OCI-LY3 (cell line): ENCODE measurements at regions not wholly inside any gene's neighbourhood (a gene's known extent, or its start where the extent isn't known, plus 50 kb on each side); places are given as distances from the start of the nearest gene placed in this dataset.

ENCODE experiments used
- H2AFZ ChIP-seq: fragments of 200-600, 300-600 bp; shearing (Covaris generic); 2 replicates; pipeline ENCODE4 v1.6.0; 2014; ENCODE audit warnings: antibody characterized with exemption, low read depth, low read length
- H3K27ac ChIP-seq: fragments of 200-600, 300-600 bp; sonication (generic); 2 replicates; pipeline ENCODE4 v1.5.1; 2014; ENCODE audit warnings: mild to moderate bottlenecking, low read length, moderate library complexity, mixed read lengths
- H3K27me3 ChIP-seq: fragments of 200-600, 300-600 bp; sonication (generic); 2 replicates; pipeline ENCODE4 v1.6.1; 2014; ENCODE audit warnings: low read depth, low read length, mixed read lengths
- H3K36me3 ChIP-seq: fragments of 200-600, 300-600 bp; sonication (generic); replicated peaks from 2 replicates; pipeline ENCODE3; 2014; ENCODE audit warnings: low read depth, low read length, mixed read lengths
- H3K4me1 ChIP-seq: fragments of 300-600, 200-600 bp; sonication (generic); 2 replicates; pipeline ENCODE4 v1.6.1; 2014; ENCODE audit warnings: low read length, mixed read lengths
- H3K4me2 ChIP-seq: fragments of 200-600, 300-600 bp; sonication (generic); 2 replicates; pipeline ENCODE4 v1.6.1; 2014; ENCODE audit warnings: low read length, mixed read lengths
- H3K4me3 ChIP-seq: fragments of 300-600, 200-600 bp; sonication (generic); 2 replicates; pipeline ENCODE4 v1.5.1; 2014; ENCODE audit warnings: antibody characterized with exemption, mild to moderate bottlenecking, low read length, moderate library complexity
- H3K79me2 ChIP-seq: fragments of 300-600, 200-600 bp; shearing (Covaris generic); 2 replicates; pipeline ENCODE4 v1.6.1; 2014; ENCODE audit warnings: mild to moderate bottlenecking, low read length, mixed read lengths
- H3K9ac ChIP-seq: fragments of 300-600, 200-600 bp; shearing (Covaris generic); 2 replicates; pipeline ENCODE4 v1.6.0; 2014; ENCODE audit warnings: mild to moderate bottlenecking, low read length, moderate library complexity
- H3K9me3 ChIP-seq: fragments of 200-600, 300-600 bp; shearing (Covaris generic); 2 replicates; pipeline ENCODE4 v1.6.1; 2014; ENCODE audit warnings: low read length, mixed read lengths; ENCODE audit not compliant: insufficient read depth
- H4K20me1 ChIP-seq: fragments of 200-600, 300-600 bp; sonication (generic); 2 replicates; pipeline ENCODE4 v1.6.1; 2016; ENCODE audit warnings: low read length, mixed read lengths; ENCODE audit not compliant: insufficient read depth
- EZH2phosphoT487 ChIP-seq: fragments of 200-600 bp; shearing (Covaris generic); IDR thresholded peaks from 2 replicates; pipeline ENCODE4 v1.6.1; 2018; ENCODE audit warnings: antibody characterized with exemption, mixed run types, low read depth
- TF ChIP-seq, protein P1 (sequence below): fragments of 200-600, 300-600 bp; sonication (generic); IDR thresholded peaks from 2 replicates; pipeline ENCODE4 v1.5.1; 2014; ENCODE audit warnings: antibody characterized with exemption, low read length, low read depth

DNA sequence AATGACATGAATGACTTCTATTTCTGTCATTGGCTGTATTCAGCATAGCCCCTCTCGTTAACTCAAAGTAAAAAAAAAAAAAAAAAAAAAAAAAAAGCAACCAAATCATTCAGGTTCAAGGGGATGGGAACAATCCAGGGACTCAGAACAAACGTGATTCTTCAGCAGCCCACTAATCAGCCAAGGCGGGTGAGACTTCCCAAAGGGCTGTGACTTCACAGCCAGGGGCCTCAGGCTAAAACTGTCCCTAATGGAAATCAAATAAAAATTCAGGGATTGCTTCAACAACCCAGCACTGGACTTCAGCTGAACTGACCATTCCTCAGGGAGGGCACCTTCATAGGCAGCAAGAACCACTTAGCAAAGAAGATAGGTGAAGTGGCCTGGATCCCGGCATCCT is 86.2 kb upstream of the FAM169A start:
- H3K4me1 ChIP-seq: no peaks in the 10 kb centered on the region
- H3K9me3 ChIP-seq: no peaks in the 10 kb centered on the region
- no peak overlapping the region for H3K27ac ChIP-seq
- H2AFZ ChIP-seq: no peak overlapping the region
- H3K36me3 ChIP-seq: no peaks in the 10 kb centered on the region
- H4K20me1 ChIP-seq: no peaks in the 10 kb centered on the region
- H3K79me2 ChIP-seq: no peaks in the 10 kb centered on the region
- H3K27me3 ChIP-seq: 0 out of 2 replicates have a peak, but pooled peaks cover 6% of the 10 kb centered on the region
- H3K4me3 ChIP-seq: no peak overlapping the region
- no peak overlapping the region for H3K4me2 ChIP-seq
- no peak overlapping the region for H3K9ac ChIP-seq
- no peak for TF ChIP-seq EZH2phosphoT487
- TF ChIP-seq, protein P1, sequence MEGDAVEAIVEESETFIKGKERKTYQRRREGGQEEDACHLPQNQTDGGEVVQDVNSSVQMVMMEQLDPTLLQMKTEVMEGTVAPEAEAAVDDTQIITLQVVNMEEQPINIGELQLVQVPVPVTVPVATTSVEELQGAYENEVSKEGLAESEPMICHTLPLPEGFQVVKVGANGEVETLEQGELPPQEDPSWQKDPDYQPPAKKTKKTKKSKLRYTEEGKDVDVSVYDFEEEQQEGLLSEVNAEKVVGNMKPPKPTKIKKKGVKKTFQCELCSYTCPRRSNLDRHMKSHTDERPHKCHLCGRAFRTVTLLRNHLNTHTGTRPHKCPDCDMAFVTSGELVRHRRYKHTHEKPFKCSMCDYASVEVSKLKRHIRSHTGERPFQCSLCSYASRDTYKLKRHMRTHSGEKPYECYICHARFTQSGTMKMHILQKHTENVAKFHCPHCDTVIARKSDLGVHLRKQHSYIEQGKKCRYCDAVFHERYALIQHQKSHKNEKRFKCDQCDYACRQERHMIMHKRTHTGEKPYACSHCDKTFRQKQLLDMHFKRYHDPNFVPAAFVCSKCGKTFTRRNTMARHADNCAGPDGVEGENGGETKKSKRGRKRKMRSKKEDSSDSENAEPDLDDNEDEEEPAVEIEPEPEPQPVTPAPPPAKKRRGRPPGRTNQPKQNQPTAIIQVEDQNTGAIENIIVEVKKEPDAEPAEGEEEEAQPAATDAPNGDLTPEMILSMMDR: no peak

DNA sequence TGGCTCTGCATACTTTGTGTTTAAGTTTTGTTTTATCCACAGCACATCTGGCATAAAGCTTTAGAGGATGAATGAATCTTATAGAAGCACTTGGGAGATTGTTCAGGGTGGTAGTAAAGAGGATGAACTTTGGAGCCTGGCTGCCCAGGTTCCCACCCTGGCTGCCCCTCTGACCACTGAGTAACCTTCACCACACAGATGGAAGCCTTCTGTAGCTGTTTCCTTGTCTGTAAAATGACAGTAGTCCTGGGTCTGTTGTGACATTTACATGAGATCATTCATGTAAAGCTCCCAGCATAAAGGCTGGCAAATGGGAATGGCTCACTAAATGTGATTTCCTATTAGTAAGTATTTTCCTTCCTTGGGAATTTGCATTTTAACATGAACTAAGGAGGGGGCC is 85.7 kb upstream of the FAM169A start:
- H4K20me1 ChIP-seq: no peaks in the 10 kb centered on the region
- H3K79me2 ChIP-seq: no peaks in the 10 kb centered on the region
- TF ChIP-seq, protein P1: no peak
- no peak for TF ChIP-seq EZH2phosphoT487
- no peak overlapping the region for H3K4me3 ChIP-seq
- H3K36me3 ChIP-seq: no peaks in the 10 kb centered on the region
- H3K4me2 ChIP-seq: no peak overlapping the region
- no peaks in the 10 kb centered on the region for H3K9me3 ChIP-seq
- no peak overlapping the region for H3K9ac ChIP-seq
- 0 out of 2 replicates have a peak, but pooled peaks cover 8% of the 10 kb centered on the region for H3K27me3 ChIP-seq
- no peaks in the 10 kb centered on the region for H3K4me1 ChIP-seq
- H3K27ac ChIP-seq: no peak overlapping the region
- no peak overlapping the region for H2AFZ ChIP-seq

DNA sequence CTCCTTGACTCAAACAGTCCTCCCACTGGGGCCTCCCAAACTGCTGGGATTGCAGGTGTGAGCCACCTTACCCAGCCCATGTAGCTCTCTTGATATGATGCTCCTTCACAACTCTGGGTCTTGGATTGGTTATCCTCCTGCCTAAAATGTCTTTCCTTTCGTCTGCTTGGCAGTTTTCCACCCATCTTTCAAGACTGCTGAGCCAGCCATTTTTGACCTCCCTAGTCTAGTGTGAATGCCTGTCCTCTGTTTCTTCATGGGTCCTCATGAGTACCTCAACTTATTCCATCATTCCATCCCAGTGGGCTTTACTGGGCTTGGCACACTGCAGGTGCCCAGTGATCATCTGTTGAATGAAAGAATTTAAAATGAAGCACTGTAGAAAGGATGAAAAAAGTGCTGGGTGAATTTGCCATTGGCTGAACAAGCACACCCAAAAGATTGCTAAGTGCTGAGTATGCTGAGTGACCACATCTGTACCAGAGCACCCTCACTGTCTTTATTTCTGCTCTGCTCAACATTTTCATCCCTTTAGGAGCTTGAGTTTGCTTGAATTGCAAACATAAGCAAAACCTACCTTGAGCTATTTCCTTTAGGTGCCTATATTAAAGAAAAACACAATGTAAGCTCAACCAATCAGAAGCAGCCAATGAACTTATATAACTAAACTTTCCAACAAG is 84.8 kb upstream of the FAM169A start:
- Histone ChIP-seq H3K4me2 (no peak overlapping the region), H3K27ac (no peak overlapping the region), H3K27me3 (0 out of 2 replicates have a peak, but pooled peaks cover 13% of the 10 kb centered on the region), H4K20me1 (no peaks in the 10 kb centered on the region), H3K9me3 (no peaks in the 10 kb centered on the region), H3K79me2 (no peaks in the 10 kb centered on the region), H3K4me3 (no peak overlapping the region), H3K4me1 (no peaks in the 10 kb centered on the region), H3K9ac (no peak overlapping the region), H3K36me3 (no peaks in the 10 kb centered on the region), H2AFZ (no peak overlapping the region)
- no peak for TF ChIP-seq EZH2phosphoT487
- TF ChIP-seq, protein P1: no peak

DNA sequence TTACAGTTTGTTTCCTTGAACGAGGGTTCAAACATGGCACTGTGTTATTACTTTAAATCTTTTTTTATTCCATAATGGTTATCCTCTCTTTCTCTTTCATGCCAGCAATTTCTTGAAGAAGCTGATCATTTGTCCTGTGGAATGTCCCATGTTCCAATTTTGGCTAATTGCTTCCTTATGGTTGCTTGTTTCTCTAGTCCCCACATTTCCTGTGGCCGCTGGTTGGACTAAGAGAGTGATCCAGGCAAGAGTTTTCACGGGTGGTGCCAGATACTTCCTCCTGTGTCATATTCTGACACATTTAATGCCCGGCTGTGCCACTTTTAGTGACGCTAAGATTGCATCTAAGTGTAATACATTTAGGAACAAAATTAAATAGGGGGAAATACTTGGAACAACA is 83.8 kb upstream of the FAM169A start:
- no peak overlapping the region for H3K9ac ChIP-seq
- no peaks in the 10 kb centered on the region for H3K79me2 ChIP-seq
- H3K4me1 ChIP-seq: peaks cover 3% of the 10 kb centered on the region; the same call in 1 of the 2 replicates
- H3K9me3 ChIP-seq: no peaks in the 10 kb centered on the region
- H4K20me1 ChIP-seq: no peaks in the 10 kb centered on the region
- H3K27me3 ChIP-seq: 0 out of 2 replicates have a peak, but pooled peaks cover 13% of the 10 kb centered on the region
- H3K4me3 ChIP-seq: no peak overlapping the region
- H2AFZ ChIP-seq: no peak overlapping the region
- H3K4me2 ChIP-seq: no peak overlapping the region
- H3K36me3 ChIP-seq: no peaks in the 10 kb centered on the region
- H3K27ac ChIP-seq: no peak overlapping the region
- TF ChIP-seq, protein P1: no peak
- TF ChIP-seq EZH2phosphoT487: no peak
